ENCODE measurements at regions not wholly inside any gene's neighbourhood (a gene's known extent, or its start where the extent isn't known, plus 50 kb on each side); places are given as distances from the start of the nearest gene placed in this dataset.

DNA sequence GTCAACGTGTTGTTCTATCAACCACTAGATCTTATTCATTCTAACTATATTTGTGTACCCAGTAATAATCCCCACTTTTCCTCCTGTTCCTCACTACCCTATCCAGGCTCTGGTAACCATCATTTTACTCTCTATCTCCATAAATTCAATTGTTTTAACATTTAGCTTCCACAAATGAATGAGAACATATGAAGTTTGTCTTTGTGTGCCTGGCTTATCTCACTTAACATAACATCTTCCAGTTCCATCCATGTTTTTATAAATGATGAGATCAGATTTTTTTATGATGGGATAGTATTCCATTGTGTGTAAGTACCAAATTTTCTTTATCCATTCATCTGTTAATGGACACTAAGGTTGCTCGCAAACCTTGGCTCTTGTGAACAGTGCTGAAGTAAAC is 59.9 kb upstream of the IBSP start:
- TF ChIP-seq CTCF (conservative IDR thresholded peaks at IDR 0.05 in 1 of 2, IDR thresholded peaks at IDR 0.05 in 1 of 2; ENCODE audit: extremely low read depth in 1 of 2, insufficient read depth in 1 of 2, low read depth in 1 of 2, low read length in 2 of 2) (no peak), EZH2 (IDR thresholded peaks at IDR 0.05; ENCODE audit: borderline replicate concordance, low read length) (no peak)

All from mammary epithelial cell (primary cell).